SKM-1 (cell line): ENCODE measurements at regions not wholly inside any gene's neighbourhood (a gene's known extent, or its start where the extent isn't known, plus 50 kb on each side); places are given as distances from the start of the nearest gene placed in this dataset.
A peak's percentile ranks its signal among the peaks of the same experiment; 100 is the strongest.

Source experiments
- DNase-seq: peaks from one replicate; lab custom pipeline; 2025; ENCODE audit not compliant: unreplicated experiment; lab: John Stamatoyannopoulos, UW

GRCh38 chr15:31955734-31956133 is 74.6 kb upstream of the CHRNA7 start:
- DNase-seq, result no peak

GRCh38 chr15:31957581-31957980 is 72.7 kb upstream of the CHRNA7 start:
- no peak for DNase-seq

GRCh38 chr15:31964586-31965307 is 65.6 kb upstream of the CHRNA7 start:
- DNase-seq, result no peak

- DNase-seq, result no peak
These were observed 60.3 kb upstream of the CHRNA7 start for GRCh38 chr15:31970007-31970406.

GRCh38 chr15:31973197-31973596 is 57.1 kb upstream of the CHRNA7 start:
- DNase-seq, result no peak

GRCh38 chr15:31974154-31974794 is 56.0 kb upstream of the CHRNA7 start:
- no peak for DNase-seq

GRCh38 chr15:31974855-31975829 is 55.2 kb upstream of the CHRNA7 start:
- peak; percentile 40 for DNase-seq

DNA sequence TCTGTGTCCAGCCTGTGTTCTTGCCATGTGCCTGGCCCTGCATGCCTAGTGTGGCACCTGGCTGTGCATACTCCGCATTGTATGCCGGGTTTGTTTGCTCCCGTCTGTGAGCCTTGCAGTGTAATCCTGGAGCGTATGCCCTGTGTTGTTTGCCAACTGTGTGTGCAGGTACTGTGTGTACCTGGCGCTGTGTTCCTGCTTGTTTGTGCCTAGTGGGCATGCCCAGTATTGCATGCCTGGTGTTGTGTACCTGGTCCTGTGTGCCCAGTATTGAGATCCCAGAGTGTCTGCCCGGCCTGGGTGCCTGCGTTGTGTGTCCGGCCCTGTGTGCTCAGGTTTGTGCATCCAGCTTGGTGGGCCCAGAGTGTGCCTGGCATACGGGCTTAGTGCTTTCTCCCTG is 54.5 kb upstream of the CHRNA7 start:
- no peak for DNase-seq

- no peak for DNase-seq
These were observed 53.2 kb upstream of the CHRNA7 start for GRCh38 chr15:31977138-31977537.

DNA sequence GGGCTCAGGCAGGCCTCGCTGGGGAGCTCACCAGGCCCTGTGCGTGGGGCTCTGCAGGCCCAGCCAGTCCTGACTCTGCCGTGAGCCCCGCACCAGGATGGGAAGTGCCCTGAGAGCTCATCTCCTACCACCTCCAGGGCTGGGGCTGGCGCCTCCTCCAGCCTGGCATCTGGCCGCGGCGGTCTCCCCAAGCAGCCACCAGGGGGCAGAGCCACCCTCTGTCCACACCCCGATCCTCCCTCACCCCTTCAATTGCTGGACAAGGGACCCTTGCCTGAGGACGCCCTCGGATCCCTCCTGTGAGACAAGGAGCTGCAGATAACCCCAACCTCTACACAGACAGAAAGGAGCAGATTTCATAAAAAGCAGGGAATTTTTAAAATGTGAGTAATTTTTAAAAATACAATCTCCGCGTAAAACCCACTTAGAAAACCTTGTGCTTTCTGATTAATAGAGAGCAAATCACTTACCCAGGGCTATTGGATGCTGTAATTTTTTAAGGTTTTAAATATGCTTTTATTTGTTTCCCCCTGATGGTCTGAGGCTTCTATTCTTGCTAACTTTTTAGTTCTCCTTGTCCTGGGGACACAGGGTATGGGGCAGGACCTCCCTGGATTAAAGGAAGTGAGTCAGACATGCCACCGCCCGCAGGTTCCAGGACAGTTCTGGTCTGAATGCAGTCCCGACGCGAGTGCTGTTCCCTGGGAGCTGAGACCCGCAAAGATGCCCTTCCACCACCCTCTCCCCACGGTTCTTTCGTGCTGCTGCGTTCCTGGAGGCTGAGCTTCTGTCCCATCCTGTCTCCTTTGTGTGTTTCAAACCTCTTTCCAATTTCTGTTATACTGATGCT is 52.3 kb upstream of the CHRNA7 start:
- DNase-seq, result peak; percentile 37
